ENCODE measurements at regions not wholly inside any gene's neighbourhood (a gene's known extent, or its start where the extent isn't known, plus 50 kb on each side); places are given as distances from the start of the nearest gene placed in this dataset.

- intact Hi-C loops (cut with DNase I) = no loop called here
- Histone ChIP-seq H3K4me3 (no peak overlapping the region), H3K27ac (no peak overlapping the region), H3K4me1 (replicated peaks in 1 of 2) (no peaks in the 10 kb centered on the region), H3K36me3 (replicated peaks in 1 of 2) (no peaks in the 10 kb centered on the region), H3K9me3 (replicated peaks in 1 of 3) (no peaks in the 10 kb centered on the region), H3K27me3 (no peaks in the 10 kb centered on the region)
- WGBS, 4 donors = 43 to 74% (median 58%) methylated on average over 5 of the region's 5 CpGs
- TF ChIP-seq POLR2A (IDR thresholded peaks at IDR 0.05) (no peak), CTCF (IDR thresholded peaks at IDR 0.05) (no peak)
- DNase-seq = peak in 1 of 7 donors; percentile 11
Observed at GRCh38 chr20:58014628-58015315, 213.7 kb downstream of the ANKRD60 start.

- Histone ChIP-seq H3K4me3 (no peak overlapping the region), H3K36me3 (replicated peaks in 1 of 2) (no peaks in the 10 kb centered on the region), H3K4me1 (replicated peaks in 1 of 2) (no peaks in the 10 kb centered on the region), H3K9me3 (replicated peaks in 1 of 3) (no peaks in the 10 kb centered on the region), H3K27ac (no peak overlapping the region), H3K27me3 (no peaks in the 10 kb centered on the region)
- DNase-seq = no peak
- intact Hi-C loops (cut with DNase I) = no loop called here
- 71 to 79% (median 76%) methylated on average over 16 of the region's 16 CpGs for WGBS, 4 donors
- no peak for TF ChIP-seq POLR2A (IDR thresholded peaks at IDR 0.05)
- TF ChIP-seq CTCF (IDR thresholded peaks at IDR 0.05) = no peak
Observed at GRCh38 chr20:58012731-58013510, 215.5 kb downstream of the ANKRD60 start.

- Histone ChIP-seq H3K27ac (no peak overlapping the region), H3K4me3 (no peak overlapping the region), H3K4me1 (replicated peaks in 1 of 2) (no peaks in the 10 kb centered on the region), H3K36me3 (replicated peaks in 1 of 2) (no peaks in the 10 kb centered on the region), H3K27me3 (no peaks in the 10 kb centered on the region), H3K9me3 (replicated peaks in 1 of 3) (no peaks in the 10 kb centered on the region)
- no peak for DNase-seq
- 67 to 81% (median 77%) methylated on average over 11 of the region's 11 CpGs for WGBS, 4 donors
- no peak for TF ChIP-seq POLR2A (IDR thresholded peaks at IDR 0.05)
- TF ChIP-seq CTCF (IDR thresholded peaks at IDR 0.05) = no peak
- intact Hi-C loops (cut with DNase I) = no loop called here
Observed at GRCh38 chr20:58011947-58012610, 216.4 kb downstream of the ANKRD60 start.
